Endodermal cell (in vitro differentiated cells): ENCODE measurements at regions not wholly inside any gene's neighbourhood (a gene's known extent, or its start where the extent isn't known, plus 50 kb on each side); places are given as distances from the start of the nearest gene placed in this dataset.

Source experiments
- DNase-seq: peaks from one replicate; pipeline ENCODE4 v3.0.0-alpha.2; 2017
- H3K27ac ChIP-seq: 2 replicates; pipeline ENCODE4 v1.5.1; 2013; ENCODE audit warnings: mild to moderate bottlenecking, low read depth, low read length, moderate library complexity
- H3K27me3 ChIP-seq: 2 replicates; pipeline ENCODE4 v1.6.1; 2013; ENCODE audit warnings: mild to moderate bottlenecking, low read length, moderate library complexity; ENCODE audit not compliant: insufficient read depth, control insufficient read depth, poor library complexity, severe bottlenecking
- H3K36me3 ChIP-seq: 2 replicates; pipeline ENCODE4 v1.7.0; 2013; ENCODE audit warnings: mild to moderate bottlenecking, low read length, moderate library complexity; ENCODE audit not compliant: control insufficient read depth, insufficient read depth
- H3K4me1 ChIP-seq: one replicate; pipeline ENCODE4 v1.7.0; 2013; ENCODE audit warnings: low read length; ENCODE audit not compliant: control insufficient read depth, insufficient read depth
- H3K4me3 ChIP-seq: 2 replicates; pipeline ENCODE4 v1.5.1; 2013; ENCODE audit warnings: mild to moderate bottlenecking, low read length, moderate library complexity
- H3K9ac ChIP-seq: 2 replicates; pipeline ENCODE4 v1.6.1; 2013; ENCODE audit warnings: mild to moderate bottlenecking, low read length, moderate library complexity; ENCODE audit not compliant: poor library complexity, severe bottlenecking; ENCODE audit errors: extremely low read depth
- H3K9me3 ChIP-seq: 2 replicates; pipeline ENCODE4 v1.6.1; 2013; ENCODE audit warnings: mild to moderate bottlenecking, low read length, moderate library complexity; ENCODE audit not compliant: control insufficient read depth
- H3K27ac Mint-ChIP-seq: 2 replicates; pipeline ENCODE4 v1.8.0; 2020; ENCODE audit warnings: mixed read lengths
- H3K27me3 Mint-ChIP-seq: 2 replicates; pipeline ENCODE4 v1.8.0; 2021; ENCODE audit warnings: mild to moderate bottlenecking, mixed read lengths; ENCODE audit not compliant: insufficient read depth
- H3K36me3 Mint-ChIP-seq: 2 replicates; pipeline ENCODE4 v1.8.0; 2020; ENCODE audit warnings: low read depth, mixed read lengths
- H3K4me1 Mint-ChIP-seq: 2 replicates; pipeline ENCODE4 v1.8.0; 2020; ENCODE audit warnings: mixed read lengths
- H3K4me3 Mint-ChIP-seq: 2 replicates; pipeline ENCODE4 v1.8.0; 2020; ENCODE audit warnings: mild to moderate bottlenecking, moderate library complexity, mixed read lengths
- H3K9me3 Mint-ChIP-seq: 2 replicates; pipeline ENCODE4 v1.8.0; 2020; ENCODE audit warnings: mild to moderate bottlenecking, mixed read lengths
- WGBS, 2 experiments: methylation state at CpG; one replicate each; pipeline versions ENCODE4 v1.1.5 to v1.1.7; 2013; ENCODE audit warnings: missing lambda C conversion rate in 2 of 2, mixed read lengths in 1 of 2; ENCODE audit not compliant: insufficient coverage in 1 of 2, insufficient read length in 1 of 2; 5-methylcytosine and 5-hydroxymethylcytosine counted together
- TF ChIP-seq, protein P1 (sequence below): fragments of 200-600 bp; sonication (generic); conservative IDR thresholded peaks from 2 replicates; pipeline ENCODE4 v1.5.0; 2021; ENCODE audit warnings: antibody characterized with exemption, mild to moderate bottlenecking

DNA sequence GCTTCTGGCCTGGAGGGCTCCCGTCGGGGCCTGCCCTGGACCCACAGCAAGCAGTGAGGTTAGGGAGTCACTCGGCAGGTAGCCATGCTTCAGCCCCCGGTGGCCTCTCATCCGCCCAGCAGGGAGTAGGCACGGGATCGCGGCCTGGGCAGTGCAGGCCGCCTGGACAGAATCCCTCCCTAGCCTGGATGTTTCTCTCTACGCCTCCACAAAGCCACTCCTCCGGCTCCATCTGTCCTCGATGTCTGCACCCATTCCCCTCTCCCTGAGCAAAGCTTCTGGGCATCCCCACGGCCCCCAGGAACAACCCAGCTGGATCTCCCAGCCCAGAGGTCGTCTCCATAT is 145.2 kb downstream of the RBFOX3 start:
- H3K4me1 Mint-ChIP-seq, result no peaks in the 10 kb centered on the region
- Histone ChIP-seq H3K36me3 (no peaks in the 10 kb centered on the region), H3K9me3 (no peaks in the 10 kb centered on the region), H3K27me3 (peaks cover 5% of the 10 kb centered on the region), H3K4me1 (no peaks in the 10 kb centered on the region), H3K27ac (peak overlapping the region; percentile 72), H3K4me3 (no peak overlapping the region), H3K9ac (no peak overlapping the region)
- TF ChIP-seq, protein P1, sequence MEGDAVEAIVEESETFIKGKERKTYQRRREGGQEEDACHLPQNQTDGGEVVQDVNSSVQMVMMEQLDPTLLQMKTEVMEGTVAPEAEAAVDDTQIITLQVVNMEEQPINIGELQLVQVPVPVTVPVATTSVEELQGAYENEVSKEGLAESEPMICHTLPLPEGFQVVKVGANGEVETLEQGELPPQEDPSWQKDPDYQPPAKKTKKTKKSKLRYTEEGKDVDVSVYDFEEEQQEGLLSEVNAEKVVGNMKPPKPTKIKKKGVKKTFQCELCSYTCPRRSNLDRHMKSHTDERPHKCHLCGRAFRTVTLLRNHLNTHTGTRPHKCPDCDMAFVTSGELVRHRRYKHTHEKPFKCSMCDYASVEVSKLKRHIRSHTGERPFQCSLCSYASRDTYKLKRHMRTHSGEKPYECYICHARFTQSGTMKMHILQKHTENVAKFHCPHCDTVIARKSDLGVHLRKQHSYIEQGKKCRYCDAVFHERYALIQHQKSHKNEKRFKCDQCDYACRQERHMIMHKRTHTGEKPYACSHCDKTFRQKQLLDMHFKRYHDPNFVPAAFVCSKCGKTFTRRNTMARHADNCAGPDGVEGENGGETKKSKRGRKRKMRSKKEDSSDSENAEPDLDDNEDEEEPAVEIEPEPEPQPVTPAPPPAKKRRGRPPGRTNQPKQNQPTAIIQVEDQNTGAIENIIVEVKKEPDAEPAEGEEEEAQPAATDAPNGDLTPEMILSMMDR, result no peak
- H3K27ac Mint-ChIP-seq, result no peak overlapping the region
- DNase-seq, result no peak
- H3K4me3 Mint-ChIP-seq, result no peak overlapping the region
- no peaks in the 10 kb centered on the region for H3K9me3 Mint-ChIP-seq
- H3K36me3 Mint-ChIP-seq, result no peaks in the 10 kb centered on the region
- H3K27me3 Mint-ChIP-seq, result no peaks in the 10 kb centered on the region
- WGBS, 2 experiments, result 83 to 91% methylated on average over 5 to 14 of the region's 14 CpGs

DNA sequence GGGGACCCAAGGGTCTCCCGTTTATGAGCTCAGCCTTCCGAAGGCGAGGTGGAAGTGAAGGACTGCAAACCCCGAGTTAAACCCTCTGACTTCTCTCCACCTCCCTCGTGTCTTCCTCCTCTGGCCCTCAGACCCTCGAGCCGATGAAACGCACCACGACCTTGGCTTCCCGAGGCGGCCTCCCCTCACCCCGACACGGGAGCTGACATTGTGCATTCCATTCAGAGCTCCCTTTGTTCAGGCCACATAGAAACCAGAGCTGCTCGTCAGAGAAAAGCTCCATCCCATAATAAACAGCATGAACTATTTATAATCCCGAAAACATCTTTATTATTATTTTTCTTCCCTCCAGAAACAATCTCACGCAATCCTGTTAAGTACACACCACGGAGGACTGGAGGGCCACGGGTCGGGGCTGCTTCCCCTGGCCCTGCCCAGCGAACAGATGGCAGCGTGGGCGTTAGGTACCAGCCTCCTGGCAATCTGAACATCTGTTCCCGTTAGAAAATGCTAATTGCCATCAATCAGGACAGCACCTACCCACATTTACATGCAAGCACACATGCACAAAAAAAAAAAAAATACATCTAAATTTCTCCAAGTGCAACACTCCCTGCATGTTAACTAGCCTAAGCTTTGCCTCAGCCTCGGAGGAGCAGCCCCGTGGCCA is 145.7 kb downstream of the RBFOX3 start:
- H3K36me3 Mint-ChIP-seq, result no peaks in the 10 kb centered on the region
- no peak overlapping the region for H3K4me3 Mint-ChIP-seq
- H3K36me3 ChIP-seq, result no peaks in the 10 kb centered on the region

DNA sequence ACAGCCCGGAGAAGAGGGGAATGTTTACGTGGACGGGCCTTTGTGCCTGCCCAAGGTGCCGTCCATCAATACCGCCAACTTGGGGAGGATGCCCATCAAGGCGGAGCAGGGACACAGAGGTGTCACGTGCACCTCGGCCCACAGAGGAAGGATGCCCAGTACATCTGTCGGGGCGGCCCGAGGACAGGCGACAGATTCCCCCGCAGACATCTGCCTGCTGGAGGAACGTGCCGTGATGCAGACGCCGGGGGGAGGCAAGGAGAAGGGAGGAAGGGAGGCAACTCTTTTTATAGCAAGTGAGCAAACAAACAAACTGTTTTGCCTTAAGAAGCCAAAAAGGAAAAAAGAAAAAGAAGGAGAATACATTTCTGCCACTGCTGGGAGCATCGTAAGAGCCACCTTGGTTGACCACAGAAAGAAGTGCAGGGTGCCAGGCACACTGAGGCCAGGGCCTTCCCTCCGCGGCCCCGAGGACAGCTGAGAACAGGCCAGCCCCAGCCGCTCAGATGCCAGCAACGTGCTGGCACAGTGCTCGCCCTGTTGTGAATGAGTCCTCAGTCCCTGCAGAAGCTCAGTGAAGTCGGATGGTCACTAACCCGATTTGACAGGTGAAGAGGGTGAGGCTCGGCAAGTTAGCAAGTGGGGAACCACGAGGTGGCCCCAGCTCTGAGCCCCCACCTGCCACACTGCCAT is 146.4 kb downstream of the RBFOX3 start:
- H3K4me3 ChIP-seq, result no peak overlapping the region
- no peak overlapping the region for H3K27ac ChIP-seq
- H3K36me3 ChIP-seq, result no peaks in the 10 kb centered on the region
- no peak overlapping the region for H3K9ac ChIP-seq
- no peaks in the 10 kb centered on the region for H3K9me3 Mint-ChIP-seq
- no peaks in the 10 kb centered on the region for H3K4me1 Mint-ChIP-seq
- H3K4me1 ChIP-seq, result no peaks in the 10 kb centered on the region
- no peak overlapping the region for H3K27ac Mint-ChIP-seq
- H3K9me3 ChIP-seq, result no peaks in the 10 kb centered on the region
- H3K4me3 Mint-ChIP-seq, result no peak overlapping the region
- TF ChIP-seq, protein P1, result no peak
- H3K27me3 Mint-ChIP-seq, result no peaks in the 10 kb centered on the region
- WGBS, 2 experiments, result 93 to 96% methylated on average over 16 to 28 of the region's 28 CpGs
- H3K27me3 ChIP-seq, result peaks cover 5% of the 10 kb centered on the region
- DNase-seq, result no peak
- H3K36me3 Mint-ChIP-seq, result no peaks in the 10 kb centered on the region

More for the DNA sequence above, 145.7 kb downstream of the RBFOX3 start:
- H3K4me1 ChIP-seq, result no peaks in the 10 kb centered on the region
- H3K9me3 ChIP-seq, result no peaks in the 10 kb centered on the region
- H3K4me1 Mint-ChIP-seq, result no peaks in the 10 kb centered on the region
- H3K4me3 ChIP-seq, result no peak overlapping the region
- H3K27me3 ChIP-seq, result peaks cover 5% of the 10 kb centered on the region
- H3K9me3 Mint-ChIP-seq, result no peaks in the 10 kb centered on the region
- H3K27ac ChIP-seq, result peak overlapping the region; percentile 72
- no peaks in the 10 kb centered on the region for H3K27me3 Mint-ChIP-seq
- DNase-seq, result no peak
- TF ChIP-seq, protein P1, result no peak
- no peak overlapping the region for H3K27ac Mint-ChIP-seq
- H3K9ac ChIP-seq, result no peak overlapping the region
- 69 to 88% methylated on average over 16 to 25 of the region's 25 CpGs for WGBS, 2 experiments
